Stomach (tissue), 4 donors: ENCODE measurements at regions not wholly inside any gene's neighbourhood (a gene's known extent, or its start where the extent isn't known, plus 50 kb on each side); places are given as distances from the start of the nearest gene placed in this dataset.

Experiments
- CTCF ChIP-seq, 7 experiments: fragments of 450-650 bp in 4 of 7; fragments of 200-600 bp in 3 of 7; sonication (generic) in 3 of 7; IDR thresholded peaks; one replicate each; pipeline ENCODE4 v1.5.1; 2016 to 2019; ENCODE audit warnings: antibody characterized with exemption in 7 of 7, control low read depth in 2 of 7, mild to moderate bottlenecking in 1 of 7
- POLR2A ChIP-seq, 4 donors: fragments of 450-650 bp; IDR thresholded peaks; one replicate each; pipeline ENCODE4 v1.6.1; 2016; ENCODE audit warnings: antibody characterized with exemption in 4 of 4, control low read depth in 2 of 4, mild to moderate bottlenecking in 1 of 4, moderate library complexity in 1 of 4
- POLR2AphosphoS5 ChIP-seq, 3 donors: sonication (generic); formaldehyde crosslinking; IDR thresholded peaks; one replicate each; pipeline ENCODE4 v1.6.1; 2016; ENCODE audit warnings: antibody characterized with exemption in 3 of 3

- no peak for TF ChIP-seq CTCF (IDR thresholded peaks at IDR 0.05)
- no peak for TF ChIP-seq POLR2A (IDR thresholded peaks at IDR 0.05)
- TF ChIP-seq POLR2AphosphoS5 (IDR thresholded peaks at IDR 0.05), result no peak
Measured at GRCh38 chr2:215594766-215595165, 158.9 kb upstream of the FN1 start.
